B cell (primary cell): ENCODE measurements at regions not wholly inside any gene's neighbourhood (a gene's known extent, or its start where the extent isn't known, plus 50 kb on each side); places are given as distances from the start of the nearest gene placed in this dataset.

ENCODE experiments used
- ATAC-seq: fragments of 200-7000 bp; cut with Tn5 transposase; one replicate; pipeline ENCODE4 v1.10.0; 2021; ENCODE audit warnings: low read depth, mild to moderate bottlenecking, moderate number of reproducible peaks, moderate library complexity
- CTCF ChIA-PET: fragments of 350-600 bp; sonication (Branson Sonifier 250); formaldehyde crosslinking; loops from one replicate; lab custom pipeline; 2021; ENCODE audit warnings: antibody characterized with exemption, inconsistent platforms; lab: Charles Lee
- POLR2A ChIA-PET: fragments of 350-600 bp; sonication (Branson Sonifier 250); formaldehyde crosslinking; loops from one replicate; lab custom pipeline; 2021; ENCODE audit warnings: antibody characterized with exemption; lab: Charles Lee
- DNase-seq: peaks from one replicate; pipeline ENCODE4 v3.0.0; 2013
- H2AFZ ChIP-seq: 2 replicates; pipeline ENCODE4 v1.6.1; 2012; ENCODE audit warnings: mild to moderate bottlenecking, low read depth, low read length; ENCODE audit not compliant: insufficient read depth, poor library complexity, severe bottlenecking
- H3K27ac ChIP-seq, 2 donors: 1 replicate in 1 of 2; 2 replicates in 1 of 2; pipeline ENCODE4 v1.5.1; 2012 to 2013; ENCODE audit warnings: low read length in 2 of 2, mild to moderate bottlenecking in 2 of 2, moderate library complexity in 1 of 2
- H3K27me3 ChIP-seq, 4 experiments: fragments of 200-600 bp in 1 of 4; sonication (generic) in 1 of 4; replicated peaks in 1 of 4; 1 replicate in 2 of 4; 2 replicates in 2 of 4; pipeline versions ENCODE4 v1.6.1 to v1.7.0; 2013 to 2016; ENCODE audit warnings: low read length in 3 of 4, mild to moderate bottlenecking in 2 of 4, mixed read lengths in 1 of 4, moderate library complexity in 1 of 4; ENCODE audit not compliant: insufficient read depth in 4 of 4, control insufficient read depth in 3 of 4; ENCODE audit errors: control extremely low read depth in 1 of 4
- H3K36me3 ChIP-seq, 2 experiments: replicated peaks in 1 of 2; 1 replicate in 1 of 2; 2 replicates in 1 of 2; pipeline versions ENCODE4 v1.6.1 to v1.7.1; 2013; ENCODE audit warnings: low read length in 1 of 2; ENCODE audit not compliant: insufficient read depth in 2 of 2, control insufficient read depth in 1 of 2; ENCODE audit errors: control extremely low read depth in 1 of 2, extremely low read depth in 1 of 2
- H3K4me1 ChIP-seq, 2 donors: fragments of 200-600 bp in 1 of 2; sonication (generic) in 1 of 2; 1 replicate in 1 of 2; 2 replicates in 1 of 2; pipeline versions ENCODE4 v1.5.1 to v1.6.1; 2013 to 2017; ENCODE audit warnings: low read length in 2 of 2; ENCODE audit not compliant: control insufficient read depth in 2 of 2, insufficient read depth in 2 of 2
- H3K4me2 ChIP-seq: replicated peaks from 2 replicates; pipeline ENCODE3; 2012; ENCODE audit warnings: mild to moderate bottlenecking, low read depth, low read length; ENCODE audit not compliant: poor library complexity, severe bottlenecking
- H3K4me3 ChIP-seq, 5 experiments: fragments of 200-600 bp in 1 of 5; sonication (generic) in 1 of 5; 1 replicate in 3 of 5; 2 replicates in 2 of 5; pipeline versions ENCODE4 v1.5.1 to v1.7.0; 2011 to 2016; ENCODE audit warnings: low read length in 4 of 5, mild to moderate bottlenecking in 4 of 5, low read depth in 2 of 5, control low read depth in 1 of 5, moderate library complexity in 1 of 5; ENCODE audit not compliant: insufficient read depth in 1 of 5; ENCODE audit errors: control extremely low read depth in 1 of 5, extremely low read depth in 1 of 5
- H3K79me2 ChIP-seq: fragments of 200-600 bp; sonication (generic); one replicate; pipeline ENCODE4 v1.6.0; 2016; ENCODE audit warnings: low read length; ENCODE audit not compliant: control insufficient read depth, insufficient read depth
- H3K9ac ChIP-seq: fragments of 200-600 bp; sonication (generic); 2 replicates; pipeline ENCODE4 v1.6.1; 2017; ENCODE audit warnings: mild to moderate bottlenecking, low read length, moderate library complexity
- H3K9me3 ChIP-seq, 3 donors: one replicate each; pipeline versions ENCODE4 v1.6.1 to v1.7.1; 2013; ENCODE audit warnings: low read length in 2 of 3; ENCODE audit not compliant: control insufficient read depth in 2 of 3, insufficient read depth in 1 of 3; ENCODE audit errors: control extremely low read depth in 1 of 3
- H4K20me1 ChIP-seq: 2 replicates; pipeline ENCODE4 v1.6.0; 2012; ENCODE audit warnings: mild to moderate bottlenecking, low read length; ENCODE audit not compliant: insufficient read depth, control insufficient read depth, poor library complexity, severe bottlenecking
- H3K27ac Mint-ChIP-seq: one replicate; pipeline ENCODE4 v1.8.0; 2021; ENCODE audit warnings: mixed read lengths
- H3K27me3 Mint-ChIP-seq: one replicate; pipeline ENCODE4 v1.8.0; 2021; ENCODE audit warnings: mixed read lengths
- H3K4me1 Mint-ChIP-seq: one replicate; pipeline ENCODE4 v1.8.0; 2021; ENCODE audit warnings: mixed read lengths
- H3K4me3 Mint-ChIP-seq: one replicate; pipeline ENCODE4 v1.8.0; 2021; ENCODE audit warnings: mixed read lengths
- H3K9me3 Mint-ChIP-seq: one replicate; pipeline ENCODE4 v1.8.0; 2022; ENCODE audit warnings: mixed read lengths; ENCODE audit not compliant: insufficient read depth
- CTCF ChIP-seq: fragments of 200-600 bp; IDR thresholded peaks from one replicate; pipeline ENCODE4 v1.8.0; 2022; ENCODE audit warnings: antibody characterized with exemption, mild to moderate bottlenecking
- EZH2 ChIP-seq: IDR thresholded peaks from 2 replicates; pipeline ENCODE4 v1.6.1; 2012; ENCODE audit warnings: borderline replicate concordance, low read depth, mild to moderate bottlenecking, moderate library complexity, low read length; ENCODE audit not compliant: insufficient read depth, poor library complexity, severe bottlenecking
- WGBS: methylation state at CpG from one replicate; pipeline ENCODE4 v1.1.5; 2013; ENCODE audit warnings: missing lambda C conversion rate; ENCODE audit not compliant: insufficient coverage; 5-methylcytosine and 5-hydroxymethylcytosine counted together
- intact Hi-C: fragments of 100-400 bp; cut with micrococcal nuclease; formaldehyde crosslinking; loops from one replicate; pipeline ENCODE4 v1.10.0; 2022

- ChIA-PET POLR2A (no interaction called here), CTCF (no interaction called here)
- Histone ChIP-seq H3K4me1 (no peaks in the 10 kb centered on the region), H3K4me2 (no peak overlapping the region), H2AFZ (no peak overlapping the region), H4K20me1 (no peaks in the 10 kb centered on the region), H3K79me2 (no peaks in the 10 kb centered on the region), H3K4me3 (no peak overlapping the region), H3K9ac (no peak overlapping the region), H3K36me3 (no peaks in the 10 kb centered on the region), H3K27me3 (no peaks in the 10 kb centered on the region), H3K9me3 (peaks cover 0 to 15% (median 0%) of the 10 kb centered on the region in 3 donors), H3K27ac (no peak overlapping the region)
- TF ChIP-seq CTCF (no peak), EZH2 (no peak)
- H3K27ac Mint-ChIP-seq = no peak overlapping the region
- 80% methylated on average over 1 of the region's 9 CpGs for WGBS
- no peak for ATAC-seq
- DNase-seq = no peak
- H3K4me1 Mint-ChIP-seq = no peaks in the 10 kb centered on the region
- peaks cover 8% of the 10 kb centered on the region for H3K9me3 Mint-ChIP-seq
- H3K27me3 Mint-ChIP-seq = no peaks in the 10 kb centered on the region
- intact Hi-C loops = no loop called here
- H3K4me3 Mint-ChIP-seq = no peak overlapping the region
These were observed 269.2 kb downstream of the TRIML1 start for GRCh38 chr4:188408244-188409030.

- CTCF ChIA-PET = no interaction called here
- H3K27me3 Mint-ChIP-seq = no peaks in the 10 kb centered on the region
- Histone ChIP-seq H3K9me3 (peaks cover 0 to 15% (median 0%) of the 10 kb centered on the region in 3 donors), H2AFZ (no peak overlapping the region), H3K9ac (no peak overlapping the region), H3K4me3 (no peak overlapping the region), H4K20me1 (no peaks in the 10 kb centered on the region), H3K4me1 (no peaks in the 10 kb centered on the region), H3K27me3 (no peaks in the 10 kb centered on the region), H3K36me3 (no peaks in the 10 kb centered on the region), H3K79me2 (no peaks in the 10 kb centered on the region), H3K4me2 (no peak overlapping the region), H3K27ac (no peak overlapping the region)
- H3K27ac Mint-ChIP-seq = no peak overlapping the region
- no peak overlapping the region for H3K4me3 Mint-ChIP-seq
- ATAC-seq = no peak
- peaks cover 6% of the 10 kb centered on the region for H3K9me3 Mint-ChIP-seq
- WGBS = 90% methylated on average over 5 of the region's 6 CpGs
- no peaks in the 10 kb centered on the region for H3K4me1 Mint-ChIP-seq
- POLR2A ChIA-PET = no interaction called here
- TF ChIP-seq CTCF (no peak), EZH2 (no peak)
- intact Hi-C loops = no loop called here
- DNase-seq = no peak
These were observed 270.6 kb downstream of the TRIML1 start for GRCh38 chr4:188409851-188410250.
